Tibial artery (tissue), 4 donors: ENCODE measurements at regions not wholly inside any gene's neighbourhood (a gene's known extent, or its start where the extent isn't known, plus 50 kb on each side); places are given as distances from the start of the nearest gene placed in this dataset.

Experiments
- DNase-seq, 2 donors: peaks; one replicate each; pipeline ENCODE4 v3.0.0-alpha.2; 2019
- H3K27ac ChIP-seq, 2 donors: fragments of 200-600 bp; sonication (generic) in 1 of 2; 1 replicate in 1 of 2; 2 replicates in 1 of 2; pipeline ENCODE4 v1.5.1; 2018 to 2019; ENCODE audit warnings: mild to moderate bottlenecking in 1 of 2
- H3K27me3 ChIP-seq, 2 donors: fragments of 200-600 bp; sonication (generic) in 1 of 2; one replicate each; pipeline versions ENCODE4 v1.5.1 to v1.6.0; 2016 to 2019
- H3K36me3 ChIP-seq, 3 donors: fragments of 200-600 bp; sonication (generic) in 2 of 3; one replicate each; pipeline ENCODE4 v1.5.1; 2016 to 2019; ENCODE audit warnings: mild to moderate bottlenecking in 2 of 3
- H3K4me1 ChIP-seq, 4 donors: fragments of 200-600 bp; sonication (generic) in 2 of 4; 1 replicate in 3 of 4; 2 replicates in 1 of 4; pipeline ENCODE4 v1.5.1; 2016 to 2019
- H3K4me3 ChIP-seq, 2 donors: fragments of 200-600 bp; sonication (generic) in 1 of 2; 1 replicate in 1 of 2; 2 replicates in 1 of 2; pipeline ENCODE4 v1.5.1; 2018 to 2019; ENCODE audit warnings: mild to moderate bottlenecking in 2 of 2
- H3K9me3 ChIP-seq, 3 donors: fragments of 200-600 bp; sonication (generic) in 1 of 3; one replicate each; pipeline ENCODE4 v1.5.1; 2016 to 2019
- intact Hi-C: fragments of 100-400 bp; cut with DNase I; formaldehyde crosslinking; loops from one replicate; pipeline ENCODE4 v1.15.0; 2023; ENCODE audit warnings: low total_unique reads
- TF ChIP-seq, protein P1 (sequence below), 2 experiments: fragments of 200-600 bp in 1 of 2; fragments of 450-650 bp in 1 of 2; IDR thresholded peaks; one replicate each; pipeline ENCODE4 v1.5.1; 2017 to 2019; ENCODE audit warnings: antibody characterized with exemption in 2 of 2, mild to moderate bottlenecking in 1 of 2, moderate library complexity in 1 of 2

DNA sequence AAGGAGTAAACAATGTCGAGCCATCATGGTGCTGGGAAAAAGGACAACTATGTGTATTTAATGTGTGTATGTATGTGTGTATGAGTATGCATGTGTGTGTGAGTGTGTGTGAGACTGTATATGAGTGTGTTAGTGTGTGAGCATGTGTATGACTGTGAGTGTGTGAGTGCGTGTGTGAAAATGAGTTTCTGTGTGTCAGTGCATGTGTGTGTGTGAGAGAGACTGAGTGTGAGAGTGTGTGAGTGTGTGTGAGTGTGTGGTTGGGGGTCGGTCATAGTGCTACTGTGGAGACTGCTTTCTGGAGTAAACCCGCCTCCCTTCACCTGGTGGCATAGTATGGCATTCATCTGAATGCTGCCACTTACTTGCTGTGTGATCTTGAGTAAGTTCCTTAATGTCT lies 567.4 kb downstream of the FGF9 start:
- TF ChIP-seq, protein P1, sequence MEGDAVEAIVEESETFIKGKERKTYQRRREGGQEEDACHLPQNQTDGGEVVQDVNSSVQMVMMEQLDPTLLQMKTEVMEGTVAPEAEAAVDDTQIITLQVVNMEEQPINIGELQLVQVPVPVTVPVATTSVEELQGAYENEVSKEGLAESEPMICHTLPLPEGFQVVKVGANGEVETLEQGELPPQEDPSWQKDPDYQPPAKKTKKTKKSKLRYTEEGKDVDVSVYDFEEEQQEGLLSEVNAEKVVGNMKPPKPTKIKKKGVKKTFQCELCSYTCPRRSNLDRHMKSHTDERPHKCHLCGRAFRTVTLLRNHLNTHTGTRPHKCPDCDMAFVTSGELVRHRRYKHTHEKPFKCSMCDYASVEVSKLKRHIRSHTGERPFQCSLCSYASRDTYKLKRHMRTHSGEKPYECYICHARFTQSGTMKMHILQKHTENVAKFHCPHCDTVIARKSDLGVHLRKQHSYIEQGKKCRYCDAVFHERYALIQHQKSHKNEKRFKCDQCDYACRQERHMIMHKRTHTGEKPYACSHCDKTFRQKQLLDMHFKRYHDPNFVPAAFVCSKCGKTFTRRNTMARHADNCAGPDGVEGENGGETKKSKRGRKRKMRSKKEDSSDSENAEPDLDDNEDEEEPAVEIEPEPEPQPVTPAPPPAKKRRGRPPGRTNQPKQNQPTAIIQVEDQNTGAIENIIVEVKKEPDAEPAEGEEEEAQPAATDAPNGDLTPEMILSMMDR (IDR thresholded peaks at IDR 0.05): no peak
- H3K27ac ChIP-seq: no peak overlapping the region
- H3K4me3 ChIP-seq: no peak overlapping the region
- H3K36me3 ChIP-seq: no peaks in the 10 kb centered on the region
- no peaks in the 10 kb centered on the region for H3K4me1 ChIP-seq
- H3K9me3 ChIP-seq: no peaks in the 10 kb centered on the region
- DNase-seq: no peak
- intact Hi-C loops: no loop called here
- no peaks in the 10 kb centered on the region for H3K27me3 ChIP-seq

- no peak overlapping the region for H3K27ac ChIP-seq
- H3K4me1 ChIP-seq: no peaks in the 10 kb centered on the region
- H3K9me3 ChIP-seq: no peaks in the 10 kb centered on the region
- H3K4me3 ChIP-seq: no peak overlapping the region
- H3K27me3 ChIP-seq: no peaks in the 10 kb centered on the region
- TF ChIP-seq, protein P1 (IDR thresholded peaks at IDR 0.05): no peak
- DNase-seq: no peak
- H3K36me3 ChIP-seq: no peaks in the 10 kb centered on the region
- intact Hi-C loops: no loop called here
These were observed 569.8 kb downstream of the FGF9 start for GRCh38 chr13:22240716-22241115.

DNA sequence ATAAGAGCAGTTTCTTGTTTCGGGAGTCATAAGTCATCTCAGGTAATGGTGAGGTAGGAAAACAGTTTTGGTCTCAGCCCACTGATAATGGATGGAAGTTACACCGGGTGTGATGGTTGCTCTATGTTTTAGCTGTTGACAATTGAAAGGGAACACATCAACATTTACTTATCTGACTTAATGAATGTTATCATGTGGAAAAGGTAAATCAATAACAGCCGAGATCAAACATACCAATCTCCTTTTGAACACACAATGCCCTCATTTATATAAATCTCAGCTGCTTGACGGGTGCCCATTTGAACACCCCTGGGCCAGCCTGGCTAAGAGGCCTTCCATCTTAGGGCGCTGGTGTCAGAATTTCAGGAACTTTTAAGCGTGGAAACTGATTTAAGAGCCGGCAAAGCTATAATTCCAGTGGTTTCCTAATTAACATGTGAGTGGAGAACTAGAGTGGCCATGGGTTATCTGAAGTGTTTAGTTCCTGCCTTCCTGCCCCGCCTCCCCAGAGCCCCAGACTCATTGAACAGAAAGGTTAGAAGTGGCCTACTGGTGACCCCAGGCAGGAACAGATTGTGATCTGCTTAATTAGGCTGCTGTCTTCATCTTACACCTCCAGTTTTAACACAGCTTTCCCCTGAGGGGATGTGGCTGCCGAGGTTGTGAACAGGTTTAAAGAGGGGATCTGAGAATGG lies 572.7 kb downstream of the FGF9 start:
- no peaks in the 10 kb centered on the region for H3K36me3 ChIP-seq

DNA sequence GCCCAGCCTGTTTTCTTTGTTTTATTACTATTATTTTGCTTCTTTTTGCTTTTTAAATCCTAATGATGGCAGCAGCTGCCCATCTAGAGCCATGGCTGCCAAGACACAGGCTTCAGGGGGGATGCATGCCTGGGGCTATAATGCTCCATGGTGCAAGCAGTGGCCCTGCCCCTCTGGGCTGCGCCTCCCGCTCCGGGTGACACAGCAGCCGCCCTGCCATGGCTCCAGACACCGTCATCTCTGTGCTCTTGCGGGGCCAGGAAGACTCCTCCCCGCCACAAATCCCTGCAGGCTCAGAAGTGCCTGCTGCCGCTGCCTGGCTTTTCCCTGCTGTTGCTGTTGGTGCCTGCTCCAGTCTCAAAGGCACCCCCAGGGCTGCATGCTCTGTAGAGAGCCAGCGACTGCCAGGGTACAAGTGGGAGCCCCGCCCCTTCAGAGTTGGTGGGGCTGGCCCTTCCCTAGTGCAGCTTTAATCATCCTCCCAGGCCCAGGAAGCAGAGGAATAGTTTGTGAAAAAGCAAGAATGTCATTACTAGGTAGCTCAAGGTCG lies 581.5 kb downstream of the FGF9 start:
- TF ChIP-seq, protein P1 (IDR thresholded peaks at IDR 0.05): no peak
- H3K27me3 ChIP-seq: no peaks in the 10 kb centered on the region
- H3K4me1 ChIP-seq: no peaks in the 10 kb centered on the region
- H3K27ac ChIP-seq: no peak overlapping the region
- no peak for DNase-seq
- no peak overlapping the region for H3K4me3 ChIP-seq
- H3K9me3 ChIP-seq: no peaks in the 10 kb centered on the region
- intact Hi-C loops: no loop called here
- no peaks in the 10 kb centered on the region for H3K36me3 ChIP-seq

More for the DNA sequence above, 572.7 kb downstream of the FGF9 start:
- DNase-seq: no peak
- H3K4me3 ChIP-seq: no peak overlapping the region
- H3K27ac ChIP-seq: no peak overlapping the region
- intact Hi-C loops: no loop called here
- H3K27me3 ChIP-seq: no peaks in the 10 kb centered on the region
- TF ChIP-seq, protein P1 (IDR thresholded peaks at IDR 0.05): no peak
- no peaks in the 10 kb centered on the region for H3K9me3 ChIP-seq
- no peaks in the 10 kb centered on the region for H3K4me1 ChIP-seq

GRCh38 chr13:22253107-22253506 lies 582.2 kb downstream of the FGF9 start:
- Histone ChIP-seq H3K4me1 (no peaks in the 10 kb centered on the region), H3K27me3 (no peaks in the 10 kb centered on the region), H3K36me3 (no peaks in the 10 kb centered on the region), H3K9me3 (no peaks in the 10 kb centered on the region), H3K27ac (no peak overlapping the region), H3K4me3 (no peak overlapping the region)
- no peak for DNase-seq
- TF ChIP-seq, protein P1 (IDR thresholded peaks at IDR 0.05): no peak
- intact Hi-C loops: no loop called here
